ENCODE measurements at regions not wholly inside any gene's neighbourhood (a gene's known extent, or its start where the extent isn't known, plus 50 kb on each side); places are given as distances from the start of the nearest gene placed in this dataset.

GRCh38 chrX:116226665-116227484, 56.3 kb downstream of the AGTR2 start:
- no peak for DNase-seq (ENCODE audit: low read depth)

- no peak for DNase-seq (ENCODE audit: low read depth)
These were observed 59.8 kb downstream of the AGTR2 start for GRCh38 chrX:116230130-116230898.

GRCh38 chrX:116232833-116233232, 62.3 kb downstream of the AGTR2 start:
- DNase-seq (ENCODE audit: low read depth) = peak; percentile 87

- DNase-seq (ENCODE audit: low read depth) = peak; percentile 42
These were observed 66.1 kb downstream of the AGTR2 start for GRCh38 chrX:116236666-116237065.

- DNase-seq (ENCODE audit: low read depth) = no peak
These were observed 67.5 kb downstream of the AGTR2 start for GRCh38 chrX:116238093-116238492.

GRCh38 chrX:116238567-116239255, 68.2 kb downstream of the AGTR2 start:
- DNase-seq (ENCODE audit: low read depth) = no peak

- DNase-seq (ENCODE audit: low read depth) = peak; percentile 73
These were observed 69.6 kb downstream of the AGTR2 start for GRCh38 chrX:116239944-116240840.

- no peak for DNase-seq (ENCODE audit: low read depth)
These were observed 70.5 kb downstream of the AGTR2 start for GRCh38 chrX:116241001-116241400.

GRCh38 chrX:116243039-116243438, 72.5 kb downstream of the AGTR2 start:
- no peak for DNase-seq (ENCODE audit: low read depth)

- peak; percentile 64 for DNase-seq (ENCODE audit: low read depth)
These were observed 75.7 kb downstream of the AGTR2 start for GRCh38 chrX:116246261-116246660.

- DNase-seq (ENCODE audit: low read depth) = no peak
These were observed 97.0 kb downstream of the AGTR2 start for GRCh38 chrX:116267511-116268040.

GRCh38 chrX:116272322-116272721, 101.8 kb downstream of the AGTR2 start:
- DNase-seq (ENCODE audit: low read depth) = peak; percentile 93

GRCh38 chrX:116272861-116273260, 102.3 kb downstream of the AGTR2 start:
- peak; percentile 18 for DNase-seq (ENCODE audit: low read depth)

- DNase-seq (ENCODE audit: low read depth) = no peak
These were observed 105.7 kb downstream of the AGTR2 start for GRCh38 chrX:116276261-116276660.

GRCh38 chrX:116277351-116278225, 107.0 kb downstream of the AGTR2 start:
- no peak for DNase-seq (ENCODE audit: low read depth)

- DNase-seq (ENCODE audit: low read depth) = no peak
These were observed 108.3 kb downstream of the AGTR2 start for GRCh38 chrX:116278826-116279225.

GRCh38 chrX:116281106-116281505, 110.6 kb downstream of the AGTR2 start:
- DNase-seq (ENCODE audit: low read depth) = no peak

GRCh38 chrX:116282751-116283150, 112.2 kb downstream of the AGTR2 start:
- DNase-seq (ENCODE audit: low read depth) = no peak

- DNase-seq (ENCODE audit: low read depth) = peak; percentile 50
These were observed 113.9 kb downstream of the AGTR2 start for GRCh38 chrX:116284400-116284799.

GRCh38 chrX:116285501-116285900, 115.0 kb downstream of the AGTR2 start:
- peak; percentile 45 for DNase-seq (ENCODE audit: low read depth)

All from ELR (cell line).